ENCODE measurements at regions not wholly inside any gene's neighbourhood (a gene's known extent, or its start where the extent isn't known, plus 50 kb on each side); places are given as distances from the start of the nearest gene placed in this dataset.

DNA sequence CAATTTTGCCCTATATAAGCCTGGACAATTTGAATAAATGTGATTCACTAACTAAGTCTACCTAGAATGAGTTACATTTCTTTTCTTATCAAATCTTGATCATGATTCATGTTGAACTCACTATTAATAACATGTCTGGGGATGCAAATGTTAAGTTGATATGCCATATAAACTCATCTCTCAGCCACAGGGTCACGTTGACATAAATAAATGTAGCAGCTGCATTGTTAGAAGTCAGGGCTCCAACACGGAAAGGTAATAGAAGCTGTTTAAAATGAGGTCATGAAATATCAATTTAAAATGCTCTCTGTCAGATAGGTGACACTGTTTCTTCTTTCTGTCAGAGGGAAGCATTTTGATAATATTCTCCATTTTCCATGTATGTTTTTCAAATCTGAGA lies 521.9 kb downstream of the CCDC85A start:
- ChIA-PET CTCF (no interaction called here), POLR2A (no interaction called here)
- Mint-ChIP-seq H3K4me1 (ENCODE audit: insufficient read depth, unreplicated experiment) (peaks cover 4% of the 10 kb centered on the region), H3K4me3 (ENCODE audit: unreplicated experiment) (no peak overlapping the region), H3K27ac (ENCODE audit: low read depth, unreplicated experiment) (no peak overlapping the region), H3K9me3 (ENCODE audit: unreplicated experiment) (no peaks in the 10 kb centered on the region), H3K36me3 (ENCODE audit: insufficient read depth, unreplicated experiment) (no peaks in the 10 kb centered on the region), H3K27me3 (ENCODE audit: insufficient read depth, unreplicated experiment) (no peaks in the 10 kb centered on the region)
- intact Hi-C loops (cut with micrococcal nuclease): no loop called here
- no peak for DNase-seq (ENCODE audit: unreplicated experiment)
- no TSS peak for BruUV-seq (replicated peaks)
- TF ChIP-seq, protein P1, sequence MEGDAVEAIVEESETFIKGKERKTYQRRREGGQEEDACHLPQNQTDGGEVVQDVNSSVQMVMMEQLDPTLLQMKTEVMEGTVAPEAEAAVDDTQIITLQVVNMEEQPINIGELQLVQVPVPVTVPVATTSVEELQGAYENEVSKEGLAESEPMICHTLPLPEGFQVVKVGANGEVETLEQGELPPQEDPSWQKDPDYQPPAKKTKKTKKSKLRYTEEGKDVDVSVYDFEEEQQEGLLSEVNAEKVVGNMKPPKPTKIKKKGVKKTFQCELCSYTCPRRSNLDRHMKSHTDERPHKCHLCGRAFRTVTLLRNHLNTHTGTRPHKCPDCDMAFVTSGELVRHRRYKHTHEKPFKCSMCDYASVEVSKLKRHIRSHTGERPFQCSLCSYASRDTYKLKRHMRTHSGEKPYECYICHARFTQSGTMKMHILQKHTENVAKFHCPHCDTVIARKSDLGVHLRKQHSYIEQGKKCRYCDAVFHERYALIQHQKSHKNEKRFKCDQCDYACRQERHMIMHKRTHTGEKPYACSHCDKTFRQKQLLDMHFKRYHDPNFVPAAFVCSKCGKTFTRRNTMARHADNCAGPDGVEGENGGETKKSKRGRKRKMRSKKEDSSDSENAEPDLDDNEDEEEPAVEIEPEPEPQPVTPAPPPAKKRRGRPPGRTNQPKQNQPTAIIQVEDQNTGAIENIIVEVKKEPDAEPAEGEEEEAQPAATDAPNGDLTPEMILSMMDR (IDR thresholded peaks at IDR 0.05; ENCODE audit: unreplicated experiment): no peak

DNA sequence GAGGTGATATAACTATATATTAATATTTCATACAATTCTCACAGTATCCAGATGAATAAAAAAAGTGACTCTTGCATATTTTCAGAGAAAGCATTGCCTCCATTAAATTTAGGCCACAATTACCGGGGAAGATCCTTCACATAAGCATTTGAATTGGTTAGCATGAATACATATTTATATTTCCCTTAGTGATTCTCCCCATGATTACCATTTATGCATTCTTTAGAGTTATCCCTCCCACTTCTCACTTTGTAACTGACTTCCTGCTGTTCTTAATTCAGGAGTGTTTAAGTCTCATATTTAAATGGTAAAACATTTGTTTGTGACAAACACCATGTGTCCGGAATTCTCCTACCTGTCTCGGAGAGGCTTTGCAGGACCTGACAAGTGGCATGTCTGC lies 523.4 kb downstream of the CCDC85A start:
- intact Hi-C loops (cut with micrococcal nuclease): no loop called here
- CTCF ChIA-PET: no interaction called here
- no peaks in the 10 kb centered on the region for H3K27me3 Mint-ChIP-seq (ENCODE audit: insufficient read depth, unreplicated experiment)
- no peak for DNase-seq (ENCODE audit: unreplicated experiment)
- H3K27ac Mint-ChIP-seq (ENCODE audit: low read depth, unreplicated experiment): no peak overlapping the region
- no peak overlapping the region for H3K4me3 Mint-ChIP-seq (ENCODE audit: unreplicated experiment)
- H3K9me3 Mint-ChIP-seq (ENCODE audit: unreplicated experiment): no peaks in the 10 kb centered on the region
- peaks cover 4% of the 10 kb centered on the region for H3K4me1 Mint-ChIP-seq (ENCODE audit: insufficient read depth, unreplicated experiment)
- POLR2A ChIA-PET: no interaction called here
- no peaks in the 10 kb centered on the region for H3K36me3 Mint-ChIP-seq (ENCODE audit: insufficient read depth, unreplicated experiment)
- no TSS peak for BruUV-seq (replicated peaks)
- TF ChIP-seq, protein P1 (IDR thresholded peaks at IDR 0.05; ENCODE audit: unreplicated experiment): no peak

DNA sequence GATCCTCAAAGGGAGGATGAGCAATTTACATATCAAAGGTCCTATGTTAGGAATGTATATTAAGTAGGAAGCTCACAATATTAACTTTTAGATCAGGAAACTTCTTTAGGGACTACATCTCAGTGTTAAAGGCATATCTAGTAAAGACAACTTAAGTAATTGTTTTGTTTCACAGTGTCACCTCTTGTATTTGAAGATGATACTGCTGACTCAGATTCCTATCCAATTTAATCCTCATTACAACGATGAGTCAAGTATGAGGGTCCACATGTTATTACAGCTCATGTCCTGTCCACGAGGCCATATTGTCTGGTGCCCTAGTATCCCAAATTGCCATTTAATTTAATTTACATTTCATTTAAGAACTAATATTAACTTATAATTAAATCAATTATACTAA lies 523.9 kb downstream of the CCDC85A start:
- Mint-ChIP-seq H3K4me1 (ENCODE audit: insufficient read depth, unreplicated experiment) (peaks cover 4% of the 10 kb centered on the region), H3K4me3 (ENCODE audit: unreplicated experiment) (no peak overlapping the region), H3K27me3 (ENCODE audit: insufficient read depth, unreplicated experiment) (no peaks in the 10 kb centered on the region), H3K27ac (ENCODE audit: low read depth, unreplicated experiment) (no peak overlapping the region), H3K9me3 (ENCODE audit: unreplicated experiment) (no peaks in the 10 kb centered on the region), H3K36me3 (ENCODE audit: insufficient read depth, unreplicated experiment) (no peaks in the 10 kb centered on the region)
- no TSS peak for BruUV-seq (replicated peaks)
- CTCF ChIA-PET: no interaction called here
- POLR2A ChIA-PET: no interaction called here
- TF ChIP-seq, protein P1 (IDR thresholded peaks at IDR 0.05; ENCODE audit: unreplicated experiment): no peak
- no peak for DNase-seq (ENCODE audit: unreplicated experiment)
- intact Hi-C loops (cut with micrococcal nuclease): no loop called here

DNA sequence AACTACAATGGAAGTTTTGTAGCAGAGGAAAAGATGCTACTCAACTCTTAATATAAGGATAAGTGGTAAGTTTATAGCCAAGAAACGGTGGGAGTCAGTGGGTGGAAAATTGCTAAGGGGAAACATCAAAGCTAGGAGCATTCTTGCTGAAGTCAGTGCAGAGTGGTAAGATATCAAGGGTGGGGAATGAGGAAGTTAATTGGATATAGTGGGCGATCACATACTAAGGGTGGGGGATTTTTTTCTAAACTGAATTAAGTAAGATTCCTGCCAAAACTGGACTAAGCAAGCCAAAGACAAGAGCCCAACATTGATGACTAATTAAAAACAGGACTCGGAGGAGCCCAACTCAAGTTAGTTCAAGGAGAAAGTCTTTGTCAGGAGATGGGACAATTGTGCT lies 525.4 kb downstream of the CCDC85A start:
- peaks cover 4% of the 10 kb centered on the region for H3K4me1 Mint-ChIP-seq (ENCODE audit: insufficient read depth, unreplicated experiment)
- no peak overlapping the region for H3K27ac Mint-ChIP-seq (ENCODE audit: low read depth, unreplicated experiment)
- POLR2A ChIA-PET: no interaction called here
- TF ChIP-seq, protein P1 (IDR thresholded peaks at IDR 0.05; ENCODE audit: unreplicated experiment): no peak
- H3K27me3 Mint-ChIP-seq (ENCODE audit: insufficient read depth, unreplicated experiment): no peaks in the 10 kb centered on the region
- no TSS peak for BruUV-seq (replicated peaks)
- no peak for DNase-seq (ENCODE audit: unreplicated experiment)
- no peak overlapping the region for H3K4me3 Mint-ChIP-seq (ENCODE audit: unreplicated experiment)
- CTCF ChIA-PET: no interaction called here
- no peaks in the 10 kb centered on the region for H3K36me3 Mint-ChIP-seq (ENCODE audit: insufficient read depth, unreplicated experiment)
- H3K9me3 Mint-ChIP-seq (ENCODE audit: unreplicated experiment): no peaks in the 10 kb centered on the region
- intact Hi-C loops (cut with micrococcal nuclease): loop anchor here (1.0 kb wide), 1 partner anchor 40 kb away; no protein-coding TSS in a partner anchor
